ENCODE measurements at regions not wholly inside any gene's neighbourhood (a gene's known extent, or its start where the extent isn't known, plus 50 kb on each side); places are given as distances from the start of the nearest gene placed in this dataset.
"Not testable (repeated sequence)": the region's sequence is repeated elsewhere in the genome, so short reads cannot be mapped to it uniquely, and the experiment has no call there.

DNA sequence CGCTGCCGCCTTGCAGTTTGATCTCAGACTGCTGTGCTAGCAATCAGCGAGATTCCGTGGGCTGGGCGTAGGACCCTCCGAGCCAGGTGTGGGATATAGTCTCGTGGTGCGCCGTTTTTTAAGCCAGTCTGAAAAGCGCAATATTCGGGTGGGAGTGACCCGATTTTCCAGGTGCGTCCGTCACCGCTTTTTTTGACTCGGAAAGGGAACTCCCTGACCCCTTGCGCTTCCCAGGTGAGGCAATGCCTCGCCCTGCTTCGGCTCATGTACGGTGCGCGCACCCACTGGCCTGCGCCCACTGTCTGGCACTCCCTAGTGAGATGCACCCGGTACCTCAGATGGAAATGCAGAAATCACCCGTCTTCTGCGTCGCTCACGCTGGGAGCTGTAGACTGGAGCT lies 512.1 kb upstream of the GRID2 start:
- H3K27ac Mint-ChIP-seq; H3K9me3 Mint-ChIP-seq; H3K4me3 Mint-ChIP-seq; DNase-seq (ENCODE audit: low spot score); ATAC-seq; H3K27me3 Mint-ChIP-seq; H3K4me1 Mint-ChIP-seq (ENCODE audit: low read depth in 2 of 2); H3K36me3 Mint-ChIP-seq: not testable (repeated sequence)

DNA sequence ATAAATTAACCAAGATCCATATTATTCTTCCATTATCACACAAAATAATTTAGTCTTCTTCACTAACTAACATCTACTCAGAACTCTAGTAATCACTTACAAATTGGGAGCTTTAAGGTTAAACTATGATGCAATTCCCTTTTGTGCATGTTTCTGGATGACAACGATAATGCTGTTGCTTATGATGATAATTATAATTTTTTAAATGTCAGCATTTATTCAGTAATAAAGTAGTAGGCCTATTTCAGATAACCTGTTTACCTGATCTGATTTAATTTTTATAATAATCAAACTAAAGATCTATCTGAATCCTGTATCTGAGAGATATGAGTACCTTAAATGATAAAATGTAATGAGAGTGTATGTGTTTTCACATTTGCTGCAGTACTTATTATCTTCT lies 507.8 kb upstream of the GRID2 start:
- no peak overlapping the region for H3K4me3 Mint-ChIP-seq
- H3K9me3 Mint-ChIP-seq, result no peaks in the 10 kb centered on the region
- no peak overlapping the region for H3K27ac Mint-ChIP-seq
- no peaks in the 10 kb centered on the region for H3K36me3 Mint-ChIP-seq
- DNase-seq (ENCODE audit: low spot score), result no peak
- ATAC-seq, result no peak
- H3K4me1 Mint-ChIP-seq (ENCODE audit: low read depth in 2 of 2), result no peaks in the 10 kb centered on the region
- H3K27me3 Mint-ChIP-seq, result no peaks in the 10 kb centered on the region

DNA sequence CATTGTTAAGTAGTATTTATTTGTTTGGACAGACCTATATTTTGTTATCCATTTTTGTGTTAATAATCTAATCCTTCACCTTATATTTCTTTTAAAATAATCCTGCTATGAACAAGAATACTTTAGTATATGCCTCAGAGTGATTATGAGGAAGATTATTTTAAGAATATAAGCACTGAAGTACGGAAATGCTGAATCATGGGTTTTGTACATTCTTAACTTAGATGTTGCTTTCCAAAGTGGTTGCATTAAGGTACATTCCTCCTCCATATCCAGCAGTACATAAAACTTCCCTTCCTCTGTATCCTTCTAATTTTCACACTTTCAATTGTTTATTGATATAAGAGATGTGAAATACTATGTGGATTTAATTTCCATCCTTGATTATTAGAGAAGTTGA lies 491.4 kb upstream of the GRID2 start:
- Mint-ChIP-seq H3K4me1 (ENCODE audit: low read depth in 2 of 2) (no peaks in the 10 kb centered on the region), H3K36me3 (peaks cover 6% of the 10 kb centered on the region), H3K27me3 (no peaks in the 10 kb centered on the region), H3K4me3 (no peak overlapping the region), H3K27ac (no peak overlapping the region), H3K9me3 (peaks cover 23% of the 10 kb centered on the region)
- no peak for ATAC-seq
- DNase-seq (ENCODE audit: low spot score), result no peak

DNA sequence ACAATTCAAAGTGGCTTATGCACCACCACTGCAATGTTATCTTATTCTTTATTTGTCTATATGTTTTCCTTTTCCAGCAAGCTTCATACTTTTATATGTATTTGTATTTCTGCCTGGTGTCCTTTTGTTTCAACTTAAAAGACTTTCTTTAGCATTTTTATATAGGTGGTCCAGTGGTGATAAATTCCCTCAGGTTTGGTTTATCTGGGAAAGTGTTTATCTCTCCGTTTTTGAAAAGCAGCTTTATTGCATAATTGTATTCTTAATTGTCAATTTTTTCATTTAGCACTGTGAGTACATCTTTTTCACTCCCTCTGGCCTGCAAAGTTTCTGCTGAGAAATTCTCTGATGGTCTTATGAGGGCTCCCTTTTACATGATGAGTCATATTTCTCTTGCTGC lies 479.0 kb upstream of the GRID2 start:
- Mint-ChIP-seq H3K9me3 (peaks cover 23% of the 10 kb centered on the region), H3K27me3 (no peaks in the 10 kb centered on the region), H3K36me3 (no peaks in the 10 kb centered on the region), H3K4me3 (no peak overlapping the region), H3K4me1 (ENCODE audit: low read depth in 2 of 2) (no peaks in the 10 kb centered on the region), H3K27ac (no peak overlapping the region)
- ATAC-seq, result no peak
- no peak for DNase-seq (ENCODE audit: low spot score)

DNA sequence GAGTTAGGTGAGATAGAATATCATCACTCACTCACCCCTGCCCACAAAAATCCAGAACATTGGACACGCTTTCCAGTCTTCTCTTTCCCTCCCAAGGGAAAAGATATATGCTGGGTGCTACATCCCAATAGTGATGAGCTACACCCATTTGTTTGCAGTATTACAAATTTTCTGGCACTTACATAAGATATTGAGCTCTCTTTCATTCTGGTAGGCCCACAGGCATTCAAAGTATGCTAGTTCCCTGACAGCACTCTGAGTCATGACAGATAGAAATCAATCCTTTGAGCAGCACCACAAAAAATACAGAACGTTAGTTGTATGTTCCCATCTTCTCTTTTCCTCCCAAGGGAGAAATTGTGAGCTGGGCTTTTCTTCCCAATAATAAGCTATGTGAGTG lies 477.6 kb upstream of the GRID2 start:
- no peak overlapping the region for H3K27ac Mint-ChIP-seq
- ATAC-seq (no peak), DNase-seq (ENCODE audit: low spot score) (no peak)
- H3K4me1 Mint-ChIP-seq (ENCODE audit: low read depth in 2 of 2), result no peaks in the 10 kb centered on the region
- H3K4me3 Mint-ChIP-seq, result no peak overlapping the region
- H3K9me3 Mint-ChIP-seq, result peaks cover 25% of the 10 kb centered on the region
- peaks cover 3% of the 10 kb centered on the region for H3K36me3 Mint-ChIP-seq
- H3K27me3 Mint-ChIP-seq, result no peaks in the 10 kb centered on the region

DNA sequence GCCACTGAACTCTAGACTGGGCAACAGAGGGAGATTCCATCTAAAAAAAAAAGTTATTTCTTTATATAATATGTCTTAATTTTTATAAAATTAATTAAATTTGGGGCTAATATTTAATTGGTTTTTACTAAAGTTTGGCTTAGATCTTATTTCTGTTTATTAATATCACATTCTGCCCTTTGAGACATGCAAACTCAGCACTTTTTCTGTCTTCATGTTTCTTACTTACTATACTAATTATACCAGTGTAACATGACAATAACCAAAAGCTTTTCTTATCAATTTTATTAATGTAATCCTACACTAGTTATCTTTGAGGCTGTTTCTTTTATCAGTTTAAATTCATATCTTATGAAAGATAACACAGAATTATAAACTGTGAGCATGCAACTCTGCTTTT lies 475.9 kb upstream of the GRID2 start:
- H3K27me3 Mint-ChIP-seq, result no peaks in the 10 kb centered on the region
- no peaks in the 10 kb centered on the region for H3K4me1 Mint-ChIP-seq (ENCODE audit: low read depth in 2 of 2)
- H3K9me3 Mint-ChIP-seq, result peaks cover 24% of the 10 kb centered on the region
- no peak overlapping the region for H3K4me3 Mint-ChIP-seq
- ATAC-seq, result no peak
- no peak for DNase-seq (ENCODE audit: low spot score)
- no peak overlapping the region for H3K27ac Mint-ChIP-seq
- peaks cover 6% of the 10 kb centered on the region for H3K36me3 Mint-ChIP-seq

DNA sequence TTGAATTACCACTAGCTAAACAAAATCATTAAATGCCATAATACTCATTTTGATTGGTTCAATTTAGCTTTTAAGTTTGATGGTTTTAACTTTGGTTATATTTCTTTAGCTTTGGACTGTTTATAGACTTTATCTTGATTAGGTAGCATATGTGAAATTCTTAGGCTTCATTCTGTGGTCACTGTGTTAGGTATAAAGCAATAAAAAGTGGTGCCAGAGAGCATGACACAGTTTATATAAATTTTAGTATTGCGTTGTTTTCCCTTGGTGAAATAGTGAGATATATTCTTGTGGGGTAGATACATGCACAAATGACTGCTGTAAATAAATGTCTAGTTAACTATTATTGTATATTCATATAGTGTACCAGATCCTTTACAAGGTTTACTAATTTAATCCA lies 474.2 kb upstream of the GRID2 start:
- Mint-ChIP-seq H3K4me3 (no peak overlapping the region), H3K36me3 (peaks cover 11% of the 10 kb centered on the region)
- ATAC-seq, result no peak

DNA sequence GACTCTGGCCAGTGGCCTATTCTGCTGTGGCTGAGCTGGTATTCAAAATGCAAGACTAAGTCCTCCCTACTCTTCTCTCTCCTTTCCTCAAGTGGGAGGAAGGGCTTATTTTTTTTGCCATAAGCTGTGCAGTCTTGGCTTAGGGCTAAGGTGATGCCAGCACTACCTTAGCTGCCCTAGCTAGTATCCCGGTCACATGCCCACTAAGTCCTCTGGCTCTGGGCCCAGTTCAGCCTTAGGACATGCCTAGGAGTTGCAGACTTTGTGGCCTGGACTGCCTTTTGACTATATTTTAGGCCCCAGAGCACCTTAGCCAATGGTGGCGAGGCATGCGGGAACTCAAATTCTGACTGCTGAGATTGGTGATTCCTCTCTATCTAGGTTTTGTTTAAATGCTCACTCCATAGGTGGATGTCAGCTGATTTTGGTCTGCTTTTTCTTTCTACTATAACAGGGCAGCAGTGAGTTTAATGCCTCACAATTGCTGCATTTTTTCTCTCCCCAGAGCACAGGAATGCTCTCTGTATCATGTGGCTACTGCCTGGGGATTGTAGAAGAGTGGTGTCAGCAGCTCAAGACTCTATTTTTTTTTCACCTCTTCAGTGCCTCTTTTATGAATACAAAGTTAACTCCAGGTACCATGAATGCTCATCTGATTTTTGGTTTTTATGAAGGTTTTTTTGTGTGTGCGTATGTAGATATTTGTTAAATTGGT lies 472.9 kb upstream of the GRID2 start:
- H3K36me3 Mint-ChIP-seq, result peaks cover 11% of the 10 kb centered on the region
- H3K4me3 Mint-ChIP-seq, result no peak overlapping the region
- no peak overlapping the region for H3K27ac Mint-ChIP-seq
- ATAC-seq (no peak), DNase-seq (ENCODE audit: low spot score) (no peak)
- peaks cover 27% of the 10 kb centered on the region for H3K9me3 Mint-ChIP-seq
- H3K4me1 Mint-ChIP-seq (ENCODE audit: low read depth in 2 of 2), result no peaks in the 10 kb centered on the region
- H3K27me3 Mint-ChIP-seq, result no peaks in the 10 kb centered on the region

More for the DNA sequence above, 474.2 kb upstream of the GRID2 start:
- no peak for DNase-seq (ENCODE audit: low spot score)
- Mint-ChIP-seq H3K4me1 (ENCODE audit: low read depth in 2 of 2) (no peaks in the 10 kb centered on the region), H3K27ac (no peak overlapping the region), H3K27me3 (no peaks in the 10 kb centered on the region), H3K9me3 (peaks cover 27% of the 10 kb centered on the region)

DNA sequence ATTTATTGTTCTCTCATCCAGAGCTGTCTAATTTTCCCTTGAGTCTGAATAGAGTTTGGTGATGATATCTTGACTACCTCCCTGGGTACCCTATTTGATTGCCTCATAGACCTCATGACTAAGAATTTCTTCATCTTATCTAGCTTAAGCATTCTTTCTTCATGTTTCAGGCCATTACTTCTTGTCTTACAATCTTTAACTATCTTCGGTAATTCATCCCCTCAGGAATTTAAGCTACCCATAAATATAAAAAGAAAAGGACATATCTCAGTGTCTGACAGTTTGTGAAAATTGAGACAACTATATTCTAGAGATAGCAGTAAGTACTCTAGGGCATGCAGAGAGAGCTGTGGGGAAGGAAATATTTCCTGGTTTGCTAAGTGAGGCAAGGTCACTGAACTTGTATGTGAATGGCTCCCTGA lies 466.1 kb upstream of the GRID2 start:
- H3K36me3 Mint-ChIP-seq, result peaks cover 9% of the 10 kb centered on the region
- no peaks in the 10 kb centered on the region for H3K27me3 Mint-ChIP-seq
- peaks cover 24% of the 10 kb centered on the region for H3K9me3 Mint-ChIP-seq

DNA sequence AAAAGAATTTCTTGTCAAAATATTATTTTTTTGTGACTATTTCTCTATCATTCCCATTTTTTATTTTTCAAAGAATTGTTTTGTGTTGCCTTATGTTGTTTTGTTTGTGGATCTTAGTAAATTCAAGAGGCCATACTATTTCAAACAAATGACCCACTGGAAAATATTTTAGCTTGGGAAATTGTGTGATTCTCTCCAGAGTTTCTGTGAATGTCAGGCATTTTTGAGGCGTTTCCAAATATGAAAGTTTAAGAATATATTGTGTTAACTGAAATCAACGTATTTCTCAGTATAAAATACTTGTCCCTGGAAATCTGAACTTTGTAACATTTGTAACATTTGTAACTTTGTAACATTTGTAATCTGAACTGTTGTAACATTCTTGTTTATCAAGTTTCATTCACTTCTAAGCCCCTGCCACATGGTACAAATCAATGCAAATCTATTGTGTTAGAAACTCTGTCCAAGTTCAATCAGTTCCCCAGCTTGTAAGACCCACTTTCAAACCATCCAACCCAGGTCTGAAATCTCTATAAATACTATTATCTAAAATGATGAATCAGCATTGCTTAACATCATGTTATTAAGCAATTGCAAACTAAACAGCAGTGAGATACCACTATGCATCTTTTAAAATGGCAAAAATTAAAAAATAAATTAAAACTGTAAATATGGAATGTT lies 465.4 kb upstream of the GRID2 start:
- no peak overlapping the region for H3K27ac Mint-ChIP-seq
- H3K4me3 Mint-ChIP-seq, result no peak overlapping the region
- H3K36me3 Mint-ChIP-seq, result peaks cover 9% of the 10 kb centered on the region
- H3K27me3 Mint-ChIP-seq, result no peaks in the 10 kb centered on the region
- H3K4me1 Mint-ChIP-seq (ENCODE audit: low read depth in 2 of 2), result no peaks in the 10 kb centered on the region
- no peak for DNase-seq (ENCODE audit: low spot score)
- H3K9me3 Mint-ChIP-seq, result peaks cover 24% of the 10 kb centered on the region
- ATAC-seq, result no peak

More for the DNA sequence above, 466.1 kb upstream of the GRID2 start:
- DNase-seq (ENCODE audit: low spot score) (no peak), ATAC-seq (no peak)
- Mint-ChIP-seq H3K4me3 (no peak overlapping the region), H3K27ac (no peak overlapping the region), H3K4me1 (ENCODE audit: low read depth in 2 of 2) (no peaks in the 10 kb centered on the region)

DNA sequence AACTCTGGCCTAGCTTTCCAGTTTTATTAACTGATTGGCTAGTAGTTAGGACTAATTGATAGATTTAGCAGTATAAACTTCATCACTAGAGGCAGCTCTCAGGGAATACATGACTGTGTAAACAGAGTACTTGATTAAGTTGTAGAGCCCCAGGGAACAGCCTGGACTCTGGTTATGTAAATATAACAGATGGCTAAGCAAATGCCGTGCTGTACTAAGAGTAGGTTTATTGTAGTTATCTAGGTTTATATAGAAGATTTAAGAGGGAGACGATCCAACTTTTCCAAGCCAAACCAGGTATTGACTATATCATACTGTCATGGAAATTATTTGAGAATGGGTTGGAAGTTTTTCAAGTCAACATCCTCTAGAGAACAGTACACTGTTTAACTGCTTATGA lies 463.4 kb upstream of the GRID2 start:
- no peak for ATAC-seq
- Mint-ChIP-seq H3K36me3 (peaks cover 4% of the 10 kb centered on the region), H3K4me1 (ENCODE audit: low read depth in 2 of 2) (no peaks in the 10 kb centered on the region), H3K27me3 (no peaks in the 10 kb centered on the region), H3K9me3 (peaks cover 10% of the 10 kb centered on the region), H3K27ac (no peak overlapping the region), H3K4me3 (no peak overlapping the region)
- no peak for DNase-seq (ENCODE audit: low spot score)

DNA sequence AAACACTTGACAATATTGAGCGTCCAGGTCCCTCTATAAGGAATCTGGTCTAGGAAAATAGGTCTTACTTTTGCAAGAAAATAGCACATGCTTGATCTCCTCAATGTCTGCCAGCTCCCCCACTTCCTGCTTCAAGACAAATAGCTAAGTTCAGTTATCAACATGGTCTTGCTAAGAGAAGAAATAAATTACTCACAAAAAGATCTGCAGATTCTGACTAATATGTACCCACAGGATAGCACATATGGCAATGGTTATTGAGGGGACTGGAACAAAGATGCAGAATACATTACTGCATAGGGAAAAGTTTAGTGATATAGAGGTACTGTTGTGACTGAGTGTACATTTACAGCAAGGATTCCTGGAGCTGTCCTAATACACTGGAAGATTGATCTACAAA lies 457.5 kb upstream of the GRID2 start:
- ATAC-seq (no peak), DNase-seq (ENCODE audit: low spot score) (no peak)
- no peaks in the 10 kb centered on the region for H3K4me1 Mint-ChIP-seq (ENCODE audit: low read depth in 2 of 2)
- H3K9me3 Mint-ChIP-seq, result peaks cover 6% of the 10 kb centered on the region
- no peak overlapping the region for H3K4me3 Mint-ChIP-seq
- H3K36me3 Mint-ChIP-seq, result peaks cover 4% of the 10 kb centered on the region
- no peak overlapping the region for H3K27ac Mint-ChIP-seq
- no peaks in the 10 kb centered on the region for H3K27me3 Mint-ChIP-seq

DNA sequence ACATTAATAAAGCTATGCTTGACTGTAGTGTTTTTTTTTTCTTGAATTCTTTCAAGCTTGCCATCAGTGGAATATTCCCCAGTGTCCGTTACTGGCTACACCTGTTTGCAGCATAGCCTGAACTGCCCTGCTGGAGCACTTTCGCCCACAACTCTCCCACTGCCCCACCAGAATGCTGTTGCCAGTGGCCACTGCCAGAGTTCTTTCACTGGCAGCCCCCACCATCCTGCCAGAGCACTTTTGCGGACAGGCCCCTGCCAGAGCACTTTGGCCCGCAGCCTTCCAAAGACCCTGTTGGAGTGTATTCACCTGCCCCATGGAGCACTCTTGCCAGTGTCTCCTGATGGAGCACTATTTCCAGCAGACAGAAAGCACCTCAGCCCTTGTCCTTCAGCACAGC lies 452.3 kb upstream of the GRID2 start:
- Mint-ChIP-seq H3K36me3 (no peaks in the 10 kb centered on the region), H3K9me3 (no peaks in the 10 kb centered on the region), H3K27me3 (no peaks in the 10 kb centered on the region), H3K4me1 (ENCODE audit: low read depth in 2 of 2) (no peaks in the 10 kb centered on the region), H3K4me3 (no peak overlapping the region), H3K27ac (no peak overlapping the region)
- ATAC-seq (no peak), DNase-seq (ENCODE audit: low spot score) (no peak)

DNA sequence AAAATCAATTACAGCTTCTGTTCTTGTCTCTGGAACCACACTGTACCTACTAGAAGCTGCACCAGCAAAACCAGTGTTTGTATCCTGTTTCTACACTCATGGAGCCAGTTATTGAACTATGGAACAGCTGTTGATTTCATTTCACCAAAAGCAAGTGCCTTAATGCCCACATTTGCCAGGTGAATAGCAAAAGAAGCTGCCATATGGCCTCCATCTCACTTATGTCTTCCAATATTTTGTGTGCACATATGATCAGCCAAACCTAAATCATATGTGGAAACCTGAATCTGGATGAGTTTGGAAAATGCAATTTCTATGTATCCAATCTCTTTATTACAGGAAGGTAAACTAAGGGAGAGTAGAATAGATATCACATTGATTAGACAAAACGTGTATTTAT lies 415.8 kb upstream of the GRID2 start:
- H3K27me3 Mint-ChIP-seq, result no peaks in the 10 kb centered on the region
- H3K9me3 Mint-ChIP-seq, result peaks cover 11% of the 10 kb centered on the region
- H3K36me3 Mint-ChIP-seq, result no peaks in the 10 kb centered on the region
- ATAC-seq (no peak), DNase-seq (ENCODE audit: low spot score) (no peak)
- no peaks in the 10 kb centered on the region for H3K4me1 Mint-ChIP-seq (ENCODE audit: low read depth in 2 of 2)
- H3K27ac Mint-ChIP-seq, result no peak overlapping the region
- H3K4me3 Mint-ChIP-seq, result no peak overlapping the region

DNA sequence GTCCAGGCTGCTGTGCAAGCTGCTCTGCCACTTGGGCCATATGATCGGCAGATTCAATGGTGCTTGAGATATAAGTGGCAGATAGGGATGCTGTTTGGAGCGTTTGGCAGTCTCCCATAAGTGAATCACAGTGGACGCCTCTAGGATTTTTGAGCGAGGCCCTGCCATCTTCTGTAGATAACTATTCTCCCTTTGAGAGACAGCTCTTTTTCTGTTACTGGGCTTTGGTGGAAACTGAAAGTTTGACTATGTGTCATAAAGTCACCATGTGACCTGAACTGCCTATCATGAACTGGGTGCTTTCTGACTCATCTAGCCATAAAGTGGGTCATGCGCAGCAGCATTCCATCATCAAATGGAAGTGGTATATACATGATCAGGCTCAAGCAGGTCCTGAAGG lies 412.5 kb upstream of the GRID2 start:
- not testable (repeated sequence) for DNase-seq (ENCODE audit: low spot score); H3K4me3 Mint-ChIP-seq; H3K36me3 Mint-ChIP-seq; H3K27me3 Mint-ChIP-seq; H3K4me1 Mint-ChIP-seq (ENCODE audit: low read depth in 2 of 2); H3K27ac Mint-ChIP-seq; ATAC-seq
- peaks cover 21% of the 10 kb centered on the region for H3K9me3 Mint-ChIP-seq

Data from natural killer cell treated with Interleukin-12 subunit alpha and Interleukin-12 subunit beta and Interleukin-15 and Interleukin-18, amount 100 ng/mL, for 72 hours (primary cell).